ENCODE measurements at regions not wholly inside any gene's neighbourhood (a gene's known extent, or its start where the extent isn't known, plus 50 kb on each side); places are given as distances from the start of the nearest gene placed in this dataset.

- TF ChIP-seq CTCF (conservative IDR thresholded peaks at IDR 0.05) (no peak), EZH2 (IDR thresholded peaks at IDR 0.05; ENCODE audit: low read depth) (no peak)
Observed at GRCh38 chr16:22642416-22643088, 131.9 kb downstream of the NPIPB5 start.
